Stimulated activated CD8-positive, alpha-beta memory T cell treated with anti-CD3 and anti-CD28 coated beads, Interleukin-7, amount 100 ng/mL, for 4 hours (primary cell): ENCODE measurements at regions not wholly inside any gene's neighbourhood (a gene's known extent, or its start where the extent isn't known, plus 50 kb on each side); places are given as distances from the start of the nearest gene placed in this dataset.

Experiments used
- DNase-seq, 2 donors: peaks; one replicate each; pipeline ENCODE4 v3.0.0-alpha.2; 2020; ENCODE audit warnings: low read depth in 2 of 2

GRCh38 chr11:15580056-15580774 lies 465.5 kb downstream of the INSC start:
- DNase-seq, result no peak

DNA sequence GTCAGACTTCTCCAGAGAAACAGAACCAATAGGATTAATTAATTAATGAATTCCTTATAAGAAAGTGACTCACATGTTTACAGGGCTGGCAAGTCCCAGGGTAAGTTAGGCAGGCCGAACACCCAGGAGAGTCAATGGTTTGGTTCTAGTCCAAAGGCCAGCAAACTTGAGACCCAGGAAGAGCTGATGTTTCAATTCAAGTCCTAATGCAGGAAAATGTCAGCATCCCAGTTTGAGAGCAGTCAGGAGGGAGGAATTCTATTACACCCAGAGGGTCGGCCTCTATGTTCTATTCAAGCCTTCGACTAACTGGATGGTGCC lies 466.0 kb downstream of the INSC start:
- DNase-seq, result no peak

GRCh38 chr11:15584158-15584557 lies 469.4 kb downstream of the INSC start:
- no peak for DNase-seq

- no peak for DNase-seq
Observed at GRCh38 chr11:15585602-15586331, 471.0 kb downstream of the INSC start.

DNA sequence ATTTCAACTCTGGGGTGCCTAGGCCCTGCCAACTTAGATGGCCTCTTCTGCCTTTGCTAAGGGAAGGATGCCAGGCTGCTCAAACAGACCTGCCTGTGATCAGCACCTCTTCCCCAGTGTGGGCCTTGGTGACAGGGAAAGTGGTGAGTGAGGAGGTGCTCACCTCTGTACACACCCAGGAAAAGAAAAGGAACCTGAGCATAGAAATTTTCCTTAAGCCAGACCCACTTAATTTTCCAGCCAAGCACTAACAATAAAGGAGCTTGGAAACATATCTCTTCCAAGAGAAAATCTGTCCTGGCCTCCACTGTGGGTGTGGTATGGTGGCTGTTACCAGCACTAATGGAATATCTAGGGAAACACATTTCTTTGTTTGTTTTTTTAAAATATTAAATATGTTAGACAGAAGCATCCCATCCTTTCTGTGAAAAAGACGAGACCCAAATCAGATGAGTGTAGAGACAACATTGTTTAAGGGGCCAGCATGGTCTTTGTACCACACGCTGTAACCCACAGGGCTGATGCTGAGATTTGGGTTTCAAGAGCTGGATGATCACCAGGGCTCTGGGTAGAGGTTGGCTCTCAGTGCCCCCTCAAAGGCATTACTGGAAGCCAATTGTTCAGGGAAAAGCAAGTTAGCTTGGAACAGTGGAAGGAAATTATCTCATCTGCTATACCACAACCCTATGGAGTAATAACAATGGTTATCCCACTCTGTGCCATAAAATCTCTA lies 472.2 kb downstream of the INSC start:
- DNase-seq, result no peak

- DNase-seq, result no peak
Observed at GRCh38 chr11:15589070-15589626, 474.4 kb downstream of the INSC start.

DNA sequence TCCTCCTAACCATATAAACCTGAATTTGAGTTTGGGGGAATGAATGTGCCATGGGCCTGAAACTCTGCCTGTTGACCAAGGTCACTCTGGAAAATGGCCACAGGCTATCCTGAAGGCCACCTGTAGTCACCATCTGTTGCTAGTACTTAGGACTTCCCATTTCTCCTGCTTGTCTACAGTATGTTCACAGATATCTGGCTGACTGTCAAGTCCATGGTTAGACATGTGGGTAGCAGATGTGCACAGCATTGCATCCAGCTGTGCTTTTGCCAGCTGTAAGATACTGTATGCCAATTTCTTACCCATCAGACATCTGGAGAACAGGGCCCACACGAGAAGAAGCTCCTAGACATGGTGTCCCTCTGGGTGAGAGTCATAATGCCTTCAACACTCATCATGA lies 475.4 kb downstream of the INSC start:
- no peak for DNase-seq

DNA sequence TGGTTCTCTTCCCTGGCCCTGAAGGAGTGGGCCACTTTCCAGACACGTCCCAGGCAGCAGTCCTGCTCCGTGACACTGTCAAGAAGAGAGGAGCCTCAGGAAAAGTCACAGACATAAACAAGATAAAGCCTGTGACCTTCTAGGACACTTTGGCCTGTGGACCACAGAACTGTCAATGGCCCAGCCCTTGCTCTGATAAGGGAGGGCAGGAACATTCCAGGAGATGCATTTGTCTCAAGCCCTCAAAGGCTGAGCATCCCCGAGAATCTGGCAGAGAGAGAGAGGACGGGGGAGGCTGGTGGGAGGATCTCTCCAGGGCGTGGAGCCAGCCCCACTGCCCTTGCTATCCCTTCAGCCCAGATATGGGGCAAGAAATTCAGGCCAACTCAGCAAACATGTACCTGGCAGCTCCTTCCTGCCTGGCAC lies 476.4 kb downstream of the INSC start:
- no peak for DNase-seq

DNA sequence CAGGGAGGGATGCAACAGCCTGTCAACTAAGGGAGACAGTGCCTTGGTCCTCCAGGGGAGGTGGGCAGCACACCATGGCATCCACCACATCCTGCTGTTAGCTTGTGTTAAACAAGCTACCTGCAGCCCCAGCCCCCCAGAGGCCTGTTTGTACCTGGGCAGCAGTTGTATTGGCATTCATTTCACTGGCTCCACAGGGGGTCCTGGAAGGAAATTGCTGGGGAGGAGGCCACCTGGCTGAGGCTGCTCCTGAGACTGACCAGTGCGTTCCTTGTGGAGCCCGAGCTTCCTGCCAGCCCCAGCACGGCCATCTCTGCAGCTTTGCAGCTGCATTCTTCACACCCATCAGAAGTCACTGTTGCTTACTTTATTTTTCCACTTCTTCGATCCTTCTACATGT lies 479.9 kb downstream of the INSC start:
- no peak for DNase-seq

DNA sequence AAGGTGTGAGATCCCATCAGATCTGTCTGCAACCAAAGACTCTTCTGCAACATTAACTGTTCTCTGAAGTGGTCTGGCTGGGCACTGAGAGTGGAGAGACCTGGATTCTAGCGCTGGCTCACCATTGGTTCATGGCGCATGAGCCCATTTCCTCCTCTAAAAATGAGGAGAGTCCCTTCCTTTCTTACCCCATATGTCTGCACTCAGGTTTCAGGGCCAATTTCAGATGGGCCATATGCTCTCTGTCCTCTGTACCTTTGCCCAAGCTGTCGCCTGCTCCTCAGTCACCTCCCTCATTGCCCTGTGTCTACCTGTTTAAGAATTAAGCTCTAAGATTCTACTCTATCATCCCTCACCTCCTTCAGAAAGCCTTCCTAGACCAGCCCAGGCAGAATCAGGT lies 484.7 kb downstream of the INSC start:
- DNase-seq, result no peak

GRCh38 chr11:15602047-15602446 lies 487.3 kb downstream of the INSC start:
- DNase-seq, result no peak

DNA sequence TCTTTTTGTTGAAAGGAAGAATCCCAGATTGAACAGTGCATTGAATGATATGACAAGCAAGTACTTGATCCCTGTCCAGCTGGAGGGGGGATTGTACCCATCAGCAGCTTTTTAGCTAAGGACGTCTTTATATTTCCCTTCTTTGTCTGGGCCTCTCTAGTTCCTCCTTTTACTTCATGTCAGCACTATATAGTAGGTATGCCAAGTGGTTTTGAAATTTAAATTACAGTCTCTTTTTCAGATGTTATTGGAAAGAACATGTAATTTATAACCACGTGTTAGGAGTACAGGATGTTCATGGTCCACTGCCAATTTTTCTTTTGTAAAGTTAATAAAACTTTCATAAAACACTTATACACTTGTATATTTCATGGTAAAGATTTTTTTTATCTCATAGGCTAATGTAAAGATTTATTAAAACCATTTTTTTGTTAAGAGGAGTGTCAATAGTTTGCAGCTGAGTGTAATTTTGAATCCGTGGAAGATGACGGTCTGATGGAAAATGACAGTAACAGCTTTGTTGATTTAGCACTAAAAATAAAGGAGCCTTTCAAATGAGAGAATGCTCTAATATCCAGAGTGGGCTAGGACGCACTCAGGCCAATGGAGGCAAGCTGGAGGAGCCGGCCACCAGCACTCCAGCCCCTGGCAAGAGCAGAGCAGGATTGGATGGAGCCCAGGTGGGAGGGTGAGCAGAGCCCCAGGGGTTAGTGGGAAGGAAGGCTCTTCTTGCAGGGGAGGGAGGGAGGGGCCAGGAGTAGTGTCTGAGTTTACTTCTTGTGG lies 488.3 kb downstream of the INSC start:
- no peak for DNase-seq

DNA sequence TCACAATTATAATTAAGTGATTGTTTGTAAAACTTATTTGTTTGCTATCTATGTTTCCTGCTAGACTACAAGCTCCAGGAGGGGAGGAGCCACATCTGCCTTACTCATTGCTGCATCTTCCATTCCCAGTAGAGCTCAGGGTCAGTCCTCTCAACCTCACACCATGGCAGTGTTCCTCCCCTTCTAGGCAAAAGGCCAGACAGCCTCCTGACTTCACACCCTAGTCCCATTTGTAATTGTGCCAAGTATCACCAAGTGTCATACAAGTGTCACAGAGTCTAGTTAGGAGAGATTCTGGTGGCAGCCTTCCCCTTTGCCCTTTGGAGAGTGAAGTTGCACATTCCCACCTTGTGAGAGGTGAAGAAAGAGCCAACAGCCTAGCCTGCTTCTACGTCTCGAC lies 490.4 kb downstream of the INSC start:
- no peak for DNase-seq

- no peak for DNase-seq
Observed at GRCh38 chr11:15607361-15608036, 492.8 kb downstream of the INSC start.

- DNase-seq, result no peak
Observed at GRCh38 chr11:15609445-15609844, 494.7 kb downstream of the INSC start.

GRCh38 chr11:15610881-15611280 lies 496.2 kb downstream of the INSC start:
- DNase-seq, result no peak

GRCh38 chr11:15613251-15613650 lies 498.5 kb downstream of the INSC start:
- no peak for DNase-seq

GRCh38 chr11:15613789-15614188 lies 499.1 kb downstream of the INSC start:
- no peak for DNase-seq

- no peak for DNase-seq
Observed at GRCh38 chr11:15615398-15616096, 500.8 kb downstream of the INSC start.
